ENCODE measurements at regions not wholly inside any gene's neighbourhood (a gene's known extent, or its start where the extent isn't known, plus 50 kb on each side); places are given as distances from the start of the nearest gene placed in this dataset.
A peak's percentile ranks its signal among the peaks of the same experiment; 100 is the strongest.
"Not testable (repeated sequence)": the region's sequence is repeated elsewhere in the genome, so short reads cannot be mapped to it uniquely, and the experiment has no call there.

GRCh38 chr22:44635567-44635966, 66.4 kb upstream of the PRR5 start:
- Mint-ChIP-seq H3K4me1 (peaks cover 11% of the 10 kb centered on the region), H3K36me3 (peaks cover 11% of the 10 kb centered on the region)
- H3K27ac Mint-ChIP-seq; H3K4me3 Mint-ChIP-seq; ATAC-seq; H3K9me3 Mint-ChIP-seq; DNase-seq (ENCODE audit: low spot score in 2 of 2): not testable (repeated sequence)

GRCh38 chr22:44634426-44635321, 67.3 kb upstream of the PRR5 start:
- Mint-ChIP-seq H3K4me3 (no peak overlapping the region), H3K9me3 (peaks cover 6% of the 10 kb centered on the region), H3K27ac (no peak overlapping the region), H3K36me3 (peaks cover 11% of the 10 kb centered on the region), H3K4me1 (peaks cover 11% of the 10 kb centered on the region)
- DNase-seq (ENCODE audit: low spot score in 2 of 2) (no peak), ATAC-seq (peak; percentile 49)

DNA sequence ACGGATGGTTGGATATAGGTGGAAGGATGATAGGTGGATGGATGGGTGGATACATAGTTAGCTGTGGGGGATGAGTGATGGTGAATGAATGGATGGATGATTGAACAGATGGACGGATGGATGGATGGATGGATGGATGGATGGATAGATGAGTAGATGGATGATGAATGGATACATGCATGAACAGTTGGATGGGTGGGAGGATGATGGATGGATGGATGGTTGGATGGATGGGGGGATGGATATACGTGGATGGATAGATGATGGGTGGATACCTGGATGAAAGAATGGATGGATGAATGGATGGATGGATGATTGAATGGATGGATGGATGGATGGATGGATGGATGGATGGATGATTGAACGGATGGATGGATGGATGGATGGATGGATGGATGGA, 68.4 kb upstream of the PRR5 start:
- Mint-ChIP-seq H3K4me1 (peaks cover 11% of the 10 kb centered on the region), H3K9me3 (peaks cover 6% of the 10 kb centered on the region), H3K27ac (no peak overlapping the region), H3K4me3 (no peak overlapping the region), H3K36me3 (peaks cover 11% of the 10 kb centered on the region)
- ATAC-seq = no peak
- no peak for DNase-seq (ENCODE audit: low spot score in 2 of 2)

DNA sequence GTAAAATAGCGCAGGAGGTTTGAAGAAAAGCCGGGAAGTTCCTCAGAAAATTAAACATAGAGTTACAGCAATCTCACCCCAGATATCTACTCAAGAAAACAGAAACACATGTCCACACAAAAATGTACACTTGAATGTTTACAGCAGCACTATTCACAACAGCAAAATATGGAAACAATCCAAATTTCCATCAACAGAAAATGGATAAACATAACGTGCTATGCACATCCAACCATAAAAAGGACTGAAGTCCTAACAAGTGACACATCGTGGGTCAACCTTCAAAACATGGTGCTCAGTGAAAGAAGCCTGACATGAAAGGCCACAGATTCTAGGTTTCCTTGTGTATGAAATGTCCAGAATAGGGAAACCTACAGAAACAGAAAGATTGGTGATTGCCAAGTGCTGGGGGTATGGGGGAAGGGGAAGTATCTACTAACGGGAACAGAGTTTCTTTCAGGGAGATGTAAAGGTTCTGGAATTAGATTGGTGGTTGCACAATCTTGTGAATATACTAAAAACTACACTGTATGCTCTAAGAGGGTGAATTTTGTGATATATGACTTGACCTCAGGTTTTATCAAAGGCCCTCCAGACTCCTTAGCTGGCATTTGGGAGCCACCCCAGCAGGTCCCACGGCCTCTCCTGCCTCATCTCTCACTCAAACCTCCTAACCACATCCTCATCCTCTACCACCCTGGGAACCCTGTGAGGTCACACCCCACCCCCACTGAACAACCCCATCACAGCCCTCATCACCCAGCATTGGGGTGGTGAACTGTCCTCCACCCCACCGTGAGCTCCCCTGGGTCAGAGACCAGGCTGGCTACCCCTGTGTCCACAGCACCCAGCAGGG, 69.2 kb upstream of the PRR5 start:
- Mint-ChIP-seq H3K9me3 (peaks cover 6% of the 10 kb centered on the region), H3K27ac (no peak overlapping the region), H3K4me3 (no peak overlapping the region), H3K36me3 (peaks cover 11% of the 10 kb centered on the region), H3K4me1 (peaks cover 11% of the 10 kb centered on the region)
- peak; percentile 74 for ATAC-seq
- no peak for DNase-seq (ENCODE audit: low spot score in 2 of 2)

GRCh38 chr22:44630826-44631225, 71.2 kb upstream of the PRR5 start:
- no peak for DNase-seq (ENCODE audit: low spot score in 2 of 2)
- Mint-ChIP-seq H3K27ac (no peak overlapping the region), H3K36me3 (no peaks in the 10 kb centered on the region), H3K4me1 (peaks cover 7% of the 10 kb centered on the region), H3K4me3 (no peak overlapping the region), H3K9me3 (peaks cover 6% of the 10 kb centered on the region)
- no peak for ATAC-seq

DNA sequence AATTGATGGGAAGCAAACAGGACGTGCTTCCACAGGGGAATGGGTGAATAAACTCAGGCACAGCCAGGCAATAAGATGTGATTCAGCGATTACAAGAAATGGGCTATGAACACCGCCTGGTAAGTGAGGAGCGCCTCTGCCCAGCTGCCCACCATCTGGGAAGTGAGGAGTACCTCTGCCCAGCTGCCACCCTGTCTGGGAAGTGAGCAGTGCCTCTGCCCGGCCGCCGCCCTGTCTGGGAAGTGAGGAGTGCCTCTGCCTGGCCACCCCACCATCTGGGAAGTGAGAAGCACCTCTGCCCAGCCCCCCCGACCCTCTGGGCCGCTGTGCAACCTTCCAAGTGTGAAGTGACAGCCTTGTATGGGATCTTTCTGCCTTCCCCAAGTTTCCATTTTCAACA, 73.2 kb upstream of the PRR5 start:
- H3K27ac Mint-ChIP-seq = no peak overlapping the region
- no peaks in the 10 kb centered on the region for H3K36me3 Mint-ChIP-seq
- peaks cover 7% of the 10 kb centered on the region for H3K4me1 Mint-ChIP-seq
- no peak overlapping the region for H3K4me3 Mint-ChIP-seq
- ATAC-seq (no peak), DNase-seq (ENCODE audit: low spot score in 2 of 2) (no peak)
- peaks cover 6% of the 10 kb centered on the region for H3K9me3 Mint-ChIP-seq

- H3K27ac Mint-ChIP-seq = no peak overlapping the region
- peaks cover 7% of the 10 kb centered on the region for H3K4me1 Mint-ChIP-seq
- no peaks in the 10 kb centered on the region for H3K36me3 Mint-ChIP-seq
- H3K9me3 Mint-ChIP-seq = peaks cover 6% of the 10 kb centered on the region
- no peak overlapping the region for H3K4me3 Mint-ChIP-seq
- DNase-seq (ENCODE audit: low spot score in 2 of 2) = no peak
- no peak for ATAC-seq
Observed at GRCh38 chr22:44628273-44628672, 73.7 kb upstream of the PRR5 start.

- Mint-ChIP-seq H3K36me3 (no peaks in the 10 kb centered on the region), H3K27ac (no peak overlapping the region), H3K4me1 (peaks cover 7% of the 10 kb centered on the region), H3K9me3 (peaks cover 6% of the 10 kb centered on the region), H3K4me3 (no peak overlapping the region)
- DNase-seq (ENCODE audit: low spot score in 2 of 2) = no peak
- ATAC-seq = no peak
Observed at GRCh38 chr22:44627521-44628139, 74.4 kb upstream of the PRR5 start.

DNA sequence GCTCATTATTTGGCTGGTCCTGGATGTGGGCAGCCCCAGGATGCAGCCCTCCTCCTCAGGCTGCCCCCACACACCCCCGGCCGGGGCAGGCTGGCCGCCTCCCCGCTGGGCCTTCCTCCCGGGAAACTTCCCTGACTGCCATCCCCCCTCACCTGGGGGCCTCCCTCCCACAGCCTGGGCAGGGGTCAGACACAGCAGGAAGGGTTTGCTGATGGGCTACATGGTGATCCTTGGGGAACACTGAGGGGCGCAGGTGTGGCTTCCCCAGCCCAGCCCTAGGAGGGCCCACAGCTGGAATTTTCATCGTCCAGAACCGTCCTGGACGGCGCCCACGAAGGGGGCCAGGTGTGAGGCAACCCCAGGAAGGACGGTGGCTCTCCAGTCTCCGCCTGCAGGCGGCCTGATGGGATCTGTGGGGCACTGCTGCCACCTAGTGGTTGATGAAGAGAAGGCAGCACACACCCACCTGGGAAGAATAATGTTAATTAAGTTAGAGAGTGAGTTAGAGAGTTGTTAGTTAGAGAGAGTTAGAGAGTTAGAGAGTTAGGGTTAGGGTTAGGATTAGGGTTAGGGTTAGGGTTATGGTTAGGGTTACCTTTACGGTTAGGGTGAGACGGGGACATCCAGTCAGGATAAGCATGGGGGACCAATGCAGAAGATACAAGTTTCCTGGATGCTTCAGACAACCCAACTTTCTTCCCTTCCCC, 75.9 kb upstream of the PRR5 start:
- Mint-ChIP-seq H3K4me1 (peaks cover 7% of the 10 kb centered on the region), H3K9me3 (peaks cover 2% of the 10 kb centered on the region), H3K27ac (no peak overlapping the region), H3K4me3 (no peak overlapping the region), H3K36me3 (no peaks in the 10 kb centered on the region)
- ATAC-seq (peak; percentile 73), DNase-seq (ENCODE audit: low spot score in 2 of 2) (peak; percentile 72 to 88)

DNA sequence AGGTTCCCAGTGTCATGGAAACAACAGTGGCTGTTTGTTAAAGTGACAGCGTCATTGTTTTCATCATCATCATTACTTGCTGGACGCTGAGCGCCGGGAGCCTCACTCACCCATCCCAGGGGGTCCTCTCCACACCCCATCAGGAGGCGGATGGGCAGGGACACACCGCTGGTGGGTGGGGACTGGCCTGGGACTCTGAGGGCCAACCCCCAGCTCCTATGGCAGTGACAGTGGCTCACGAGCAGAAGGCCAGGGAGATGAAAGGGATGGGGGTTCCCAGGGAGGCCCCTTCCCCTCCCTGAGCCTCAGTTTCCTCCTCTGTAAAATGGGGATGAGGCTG, 76.6 kb upstream of the PRR5 start:
- DNase-seq (ENCODE audit: low spot score in 2 of 2) (no peak), ATAC-seq (no peak)
- Mint-ChIP-seq H3K4me1 (peaks cover 7% of the 10 kb centered on the region), H3K9me3 (no peaks in the 10 kb centered on the region), H3K36me3 (no peaks in the 10 kb centered on the region), H3K27ac (no peak overlapping the region), H3K4me3 (no peak overlapping the region)

- H3K4me1 Mint-ChIP-seq = peaks cover 7% of the 10 kb centered on the region
- H3K9me3 Mint-ChIP-seq = no peaks in the 10 kb centered on the region
- H3K4me3 Mint-ChIP-seq = no peak overlapping the region
- H3K27ac Mint-ChIP-seq = peak overlapping the region; percentile 32
- DNase-seq (ENCODE audit: low spot score in 2 of 2) (no peak), ATAC-seq (no peak)
- H3K36me3 Mint-ChIP-seq = no peaks in the 10 kb centered on the region
Observed at GRCh38 chr22:44624689-44625420, 77.1 kb upstream of the PRR5 start.

GRCh38 chr22:44623771-44624510, 78.1 kb upstream of the PRR5 start:
- H3K4me3 Mint-ChIP-seq = no peak overlapping the region
- DNase-seq (ENCODE audit: low spot score in 2 of 2) (no peak), ATAC-seq (no peak)
- no peaks in the 10 kb centered on the region for H3K9me3 Mint-ChIP-seq
- no peaks in the 10 kb centered on the region for H3K36me3 Mint-ChIP-seq
- peak overlapping the region; percentile 64 for H3K27ac Mint-ChIP-seq
- peaks cover 7% of the 10 kb centered on the region for H3K4me1 Mint-ChIP-seq

DNA sequence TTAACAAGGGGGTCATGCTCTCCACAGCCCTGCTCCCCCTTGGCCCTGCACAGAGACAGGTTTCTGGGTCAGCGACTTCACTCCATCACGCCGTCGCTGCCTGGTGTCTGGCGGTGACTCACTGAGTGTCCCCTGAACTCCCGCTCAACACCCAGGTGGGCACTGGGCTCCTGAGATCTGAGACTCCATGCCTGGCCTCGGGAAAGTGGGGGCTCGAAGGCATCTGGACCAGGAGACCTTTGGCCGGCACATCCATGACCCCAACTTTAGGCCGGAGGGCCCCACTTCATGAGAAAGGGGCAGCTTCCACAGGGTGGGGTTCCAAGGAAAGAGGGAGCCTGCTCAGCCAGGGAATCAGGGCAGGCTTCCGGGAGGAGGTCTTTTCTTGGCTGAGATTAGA, 79.3 kb upstream of the PRR5 start:
- H3K36me3 Mint-ChIP-seq = no peaks in the 10 kb centered on the region
- H3K27ac Mint-ChIP-seq = no peak overlapping the region
- no peak for ATAC-seq

GRCh38 chr22:44622147-44622427, 79.9 kb upstream of the PRR5 start:
- Mint-ChIP-seq H3K4me1 (peaks cover 7% of the 10 kb centered on the region), H3K27ac (no peak overlapping the region), H3K36me3 (no peaks in the 10 kb centered on the region), H3K4me3 (no peak overlapping the region), H3K9me3 (no peaks in the 10 kb centered on the region)
- DNase-seq (ENCODE audit: low spot score in 2 of 2) (no peak), ATAC-seq (no peak)

More for the DNA sequence above, 79.3 kb upstream of the PRR5 start:
- no peak for DNase-seq (ENCODE audit: low spot score in 2 of 2)
- H3K4me3 Mint-ChIP-seq = no peak overlapping the region
- no peaks in the 10 kb centered on the region for H3K9me3 Mint-ChIP-seq
- H3K4me1 Mint-ChIP-seq = peaks cover 7% of the 10 kb centered on the region
